ENCODE measurements at regions not wholly inside any gene's neighbourhood (a gene's known extent, or its start where the extent isn't known, plus 50 kb on each side); places are given as distances from the start of the nearest gene placed in this dataset.

GRCh38 chr6:103191391-103192093 lies 1668.2 kb downstream of the HACE1 start:
- intact Hi-C loops (cut with micrococcal nuclease) = no loop called here

- intact Hi-C loops (cut with micrococcal nuclease) = no loop called here
Observed at GRCh38 chr6:103184776-103185175, 1674.9 kb downstream of the HACE1 start.

GRCh38 chr6:103183831-103184411 lies 1675.8 kb downstream of the HACE1 start:
- intact Hi-C loops (cut with micrococcal nuclease) = no loop called here

- intact Hi-C loops (cut with micrococcal nuclease) = no loop called here
Observed at GRCh38 chr6:103178193-103178592, 1681.5 kb downstream of the HACE1 start.

GRCh38 chr6:103177791-103178190 lies 1681.9 kb downstream of the HACE1 start:
- intact Hi-C loops (cut with micrococcal nuclease) = no loop called here

GRCh38 chr6:103175056-103175455 lies 1684.7 kb downstream of the HACE1 start:
- intact Hi-C loops (cut with micrococcal nuclease) = no loop called here

- intact Hi-C loops (cut with micrococcal nuclease) = no loop called here
Observed at GRCh38 chr6:103167345-103168071, 1692.2 kb downstream of the HACE1 start.

GRCh38 chr6:103154779-103155572 lies 1704.7 kb downstream of the HACE1 start:
- intact Hi-C loops (cut with micrococcal nuclease) = no loop called here

GRCh38 chr6:103153016-103153415 lies 1706.7 kb downstream of the HACE1 start:
- intact Hi-C loops (cut with micrococcal nuclease) = no loop called here

- intact Hi-C loops (cut with micrococcal nuclease) = no loop called here
Observed at GRCh38 chr6:103142902-103143301, 1716.8 kb downstream of the HACE1 start.

- intact Hi-C loops (cut with micrococcal nuclease) = no loop called here
Observed at GRCh38 chr6:103140308-103141027, 1719.3 kb downstream of the HACE1 start.

GRCh38 chr6:103139377-103139776 lies 1720.3 kb downstream of the HACE1 start:
- intact Hi-C loops (cut with micrococcal nuclease) = no loop called here

GRCh38 chr6:103124471-103124870 lies 1731.0 kb downstream of the GRIK2 start:
- intact Hi-C loops (cut with micrococcal nuclease) = no loop called here

GRCh38 chr6:103122766-103123601 lies 1729.5 kb downstream of the GRIK2 start:
- intact Hi-C loops (cut with micrococcal nuclease) = no loop called here

- intact Hi-C loops (cut with micrococcal nuclease) = no loop called here
Observed at GRCh38 chr6:103119056-103119455, 1725.5 kb downstream of the GRIK2 start.

- intact Hi-C loops (cut with micrococcal nuclease) = no loop called here
Observed at GRCh38 chr6:103114582-103114981, 1721.1 kb downstream of the GRIK2 start.

- intact Hi-C loops (cut with micrococcal nuclease) = no loop called here
Observed at GRCh38 chr6:103113416-103113815, 1719.9 kb downstream of the GRIK2 start.

GRCh38 chr6:103107985-103108384 lies 1714.5 kb downstream of the GRIK2 start:
- intact Hi-C loops (cut with micrococcal nuclease) = no loop called here

- intact Hi-C loops (cut with micrococcal nuclease) = no loop called here
Observed at GRCh38 chr6:103105686-103106085, 1712.2 kb downstream of the GRIK2 start.

GRCh38 chr6:103101267-103101666 lies 1707.8 kb downstream of the GRIK2 start:
- intact Hi-C loops (cut with micrococcal nuclease) = no loop called here
